Endodermal cell (in vitro differentiated cells): ENCODE measurements at regions not wholly inside any gene's neighbourhood (a gene's known extent, or its start where the extent isn't known, plus 50 kb on each side); places are given as distances from the start of the nearest gene placed in this dataset.

Experiments used
- DNase-seq: peaks from one replicate; pipeline ENCODE4 v3.0.0-alpha.2; 2017
- H3K27ac ChIP-seq: 2 replicates; pipeline ENCODE4 v1.5.1; 2013; ENCODE audit warnings: mild to moderate bottlenecking, low read depth, low read length, moderate library complexity
- H3K27me3 ChIP-seq: 2 replicates; pipeline ENCODE4 v1.6.1; 2013; ENCODE audit warnings: mild to moderate bottlenecking, low read length, moderate library complexity; ENCODE audit not compliant: insufficient read depth, control insufficient read depth, poor library complexity, severe bottlenecking
- H3K36me3 ChIP-seq: 2 replicates; pipeline ENCODE4 v1.7.0; 2013; ENCODE audit warnings: mild to moderate bottlenecking, low read length, moderate library complexity; ENCODE audit not compliant: control insufficient read depth, insufficient read depth
- H3K4me1 ChIP-seq: one replicate; pipeline ENCODE4 v1.7.0; 2013; ENCODE audit warnings: low read length; ENCODE audit not compliant: control insufficient read depth, insufficient read depth
- H3K4me3 ChIP-seq: 2 replicates; pipeline ENCODE4 v1.5.1; 2013; ENCODE audit warnings: mild to moderate bottlenecking, low read length, moderate library complexity
- H3K9ac ChIP-seq: 2 replicates; pipeline ENCODE4 v1.6.1; 2013; ENCODE audit warnings: mild to moderate bottlenecking, low read length, moderate library complexity; ENCODE audit not compliant: poor library complexity, severe bottlenecking; ENCODE audit errors: extremely low read depth
- H3K9me3 ChIP-seq: 2 replicates; pipeline ENCODE4 v1.6.1; 2013; ENCODE audit warnings: mild to moderate bottlenecking, low read length, moderate library complexity; ENCODE audit not compliant: control insufficient read depth
- H3K27ac Mint-ChIP-seq: 2 replicates; pipeline ENCODE4 v1.8.0; 2020; ENCODE audit warnings: mixed read lengths
- H3K27me3 Mint-ChIP-seq: 2 replicates; pipeline ENCODE4 v1.8.0; 2021; ENCODE audit warnings: mild to moderate bottlenecking, mixed read lengths; ENCODE audit not compliant: insufficient read depth
- H3K36me3 Mint-ChIP-seq: 2 replicates; pipeline ENCODE4 v1.8.0; 2020; ENCODE audit warnings: low read depth, mixed read lengths
- H3K4me1 Mint-ChIP-seq: 2 replicates; pipeline ENCODE4 v1.8.0; 2020; ENCODE audit warnings: mixed read lengths
- H3K4me3 Mint-ChIP-seq: 2 replicates; pipeline ENCODE4 v1.8.0; 2020; ENCODE audit warnings: mild to moderate bottlenecking, moderate library complexity, mixed read lengths
- H3K9me3 Mint-ChIP-seq: 2 replicates; pipeline ENCODE4 v1.8.0; 2020; ENCODE audit warnings: mild to moderate bottlenecking, mixed read lengths
- CTCF ChIP-seq: fragments of 200-600 bp; sonication (generic); conservative IDR thresholded peaks from 2 replicates; pipeline ENCODE4 v1.5.0; 2021; ENCODE audit warnings: antibody characterized with exemption, mild to moderate bottlenecking
- WGBS, 2 experiments: methylation state at CpG; one replicate each; pipeline versions ENCODE4 v1.1.5 to v1.1.7; 2013; ENCODE audit warnings: missing lambda C conversion rate in 2 of 2, mixed read lengths in 1 of 2; ENCODE audit not compliant: insufficient coverage in 1 of 2, insufficient read length in 1 of 2; 5-methylcytosine and 5-hydroxymethylcytosine counted together

- Histone ChIP-seq H3K27ac (no peak overlapping the region), H3K9ac (no peak overlapping the region), H3K36me3 (no peaks in the 10 kb centered on the region), H3K9me3 (no peaks in the 10 kb centered on the region), H3K27me3 (no peaks in the 10 kb centered on the region), H3K4me1 (no peaks in the 10 kb centered on the region), H3K4me3 (no peak overlapping the region)
- H3K9me3 Mint-ChIP-seq = no peaks in the 10 kb centered on the region
- H3K27ac Mint-ChIP-seq = no peak overlapping the region
- no peak for TF ChIP-seq CTCF
- H3K4me1 Mint-ChIP-seq = peaks cover 5% of the 10 kb centered on the region
- peak; percentile 78 for DNase-seq
- peaks cover 2% of the 10 kb centered on the region for H3K27me3 Mint-ChIP-seq
- WGBS, 2 experiments = 89 to 90% methylated on average over 15 to 26 of the region's 26 CpGs
- H3K4me3 Mint-ChIP-seq = no peak overlapping the region
- H3K36me3 Mint-ChIP-seq = no peaks in the 10 kb centered on the region
Measured at GRCh38 chr9:136604823-136605525, 57.7 kb upstream of the EGFL7 start.

- Mint-ChIP-seq H3K9me3 (no peaks in the 10 kb centered on the region), H3K4me3 (no peak overlapping the region), H3K27me3 (peaks cover 2% of the 10 kb centered on the region), H3K36me3 (no peaks in the 10 kb centered on the region), H3K27ac (no peak overlapping the region), H3K4me1 (peaks cover 5% of the 10 kb centered on the region)
- no peaks in the 10 kb centered on the region for H3K9me3 ChIP-seq
- WGBS, 2 experiments = 74 to 86% methylated on average over 7 to 33 of the region's 33 CpGs
- DNase-seq = no peak
- no peaks in the 10 kb centered on the region for H3K27me3 ChIP-seq
- no peak for TF ChIP-seq CTCF
- H3K4me1 ChIP-seq = no peaks in the 10 kb centered on the region
- H3K9ac ChIP-seq = no peak overlapping the region
- H3K4me3 ChIP-seq = no peak overlapping the region
- H3K36me3 ChIP-seq = no peaks in the 10 kb centered on the region
- H3K27ac ChIP-seq = no peak overlapping the region
Measured at GRCh38 chr9:136603901-136604814, 58.3 kb upstream of the NOTCH1 start.

GRCh38 chr9:136603216-136603615, 57.4 kb upstream of the NOTCH1 start:
- Mint-ChIP-seq H3K36me3 (no peaks in the 10 kb centered on the region), H3K27ac (no peak overlapping the region), H3K4me1 (peaks cover 5% of the 10 kb centered on the region), H3K4me3 (no peak overlapping the region), H3K9me3 (no peaks in the 10 kb centered on the region), H3K27me3 (peaks cover 2% of the 10 kb centered on the region)
- H3K36me3 ChIP-seq = no peaks in the 10 kb centered on the region
- no peak for DNase-seq
- H3K27me3 ChIP-seq = no peaks in the 10 kb centered on the region
- no peak for TF ChIP-seq CTCF
- H3K4me1 ChIP-seq = no peaks in the 10 kb centered on the region
- H3K9me3 ChIP-seq = no peaks in the 10 kb centered on the region
- 85 to 100% methylated on average over 10 to 12 of the region's 12 CpGs for WGBS, 2 experiments
- no peak overlapping the region for H3K9ac ChIP-seq
- no peak overlapping the region for H3K27ac ChIP-seq
- H3K4me3 ChIP-seq = no peak overlapping the region
